ENCODE measurements at regions not wholly inside any gene's neighbourhood (a gene's known extent, or its start where the extent isn't known, plus 50 kb on each side); places are given as distances from the start of the nearest gene placed in this dataset.

DNA sequence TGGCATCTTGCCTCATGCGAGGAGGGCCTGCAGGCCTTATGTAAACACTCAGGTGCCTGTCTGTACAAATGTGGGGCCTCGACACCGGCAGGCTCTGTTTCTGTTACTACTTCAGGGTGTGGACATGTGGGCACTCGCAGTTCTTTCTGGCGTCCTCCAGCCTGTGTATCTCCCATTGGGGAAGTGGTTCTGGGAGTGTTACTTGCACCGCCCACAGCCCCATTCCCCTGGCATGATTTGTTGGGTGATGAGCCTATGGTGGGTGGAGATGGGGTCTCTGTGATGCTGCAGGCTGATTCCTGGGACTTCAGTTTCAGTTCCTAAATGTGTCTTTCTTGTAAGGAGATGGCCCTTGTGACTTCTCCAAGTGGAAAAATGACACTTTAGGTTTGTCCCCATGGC lies 82.1 kb upstream of the PITX1 start:
- Histone ChIP-seq H3K27ac (ENCODE audit: low read length) (no peak overlapping the region), H3K79me2 (ENCODE audit: low read length) (no peaks in the 10 kb centered on the region), H4K20me1 (ENCODE audit: insufficient read depth, low read length) (no peaks in the 10 kb centered on the region), H3K9ac (ENCODE audit: low read length) (no peak overlapping the region), H3K4me2 (ENCODE audit: low read length) (no peak overlapping the region), H3K4me3 (ENCODE audit: low read length) (no peak overlapping the region), H3K27me3 (ENCODE audit: low read depth, low read length) (no peaks in the 10 kb centered on the region), H3K36me3 (replicated peaks; ENCODE audit: low read depth, low read length) (no peaks in the 10 kb centered on the region), H3K9me3 (ENCODE audit: insufficient read depth, low read length) (no peaks in the 10 kb centered on the region), H2AFZ (ENCODE audit: low read depth, low read length) (no peak overlapping the region), H3K4me1 (ENCODE audit: low read length) (peaks cover 7% of the 10 kb centered on the region)
- no peak for TF ChIP-seq EZH2phosphoT487 (IDR thresholded peaks at IDR 0.05; ENCODE audit: low read depth)
- TF ChIP-seq, protein P1, sequence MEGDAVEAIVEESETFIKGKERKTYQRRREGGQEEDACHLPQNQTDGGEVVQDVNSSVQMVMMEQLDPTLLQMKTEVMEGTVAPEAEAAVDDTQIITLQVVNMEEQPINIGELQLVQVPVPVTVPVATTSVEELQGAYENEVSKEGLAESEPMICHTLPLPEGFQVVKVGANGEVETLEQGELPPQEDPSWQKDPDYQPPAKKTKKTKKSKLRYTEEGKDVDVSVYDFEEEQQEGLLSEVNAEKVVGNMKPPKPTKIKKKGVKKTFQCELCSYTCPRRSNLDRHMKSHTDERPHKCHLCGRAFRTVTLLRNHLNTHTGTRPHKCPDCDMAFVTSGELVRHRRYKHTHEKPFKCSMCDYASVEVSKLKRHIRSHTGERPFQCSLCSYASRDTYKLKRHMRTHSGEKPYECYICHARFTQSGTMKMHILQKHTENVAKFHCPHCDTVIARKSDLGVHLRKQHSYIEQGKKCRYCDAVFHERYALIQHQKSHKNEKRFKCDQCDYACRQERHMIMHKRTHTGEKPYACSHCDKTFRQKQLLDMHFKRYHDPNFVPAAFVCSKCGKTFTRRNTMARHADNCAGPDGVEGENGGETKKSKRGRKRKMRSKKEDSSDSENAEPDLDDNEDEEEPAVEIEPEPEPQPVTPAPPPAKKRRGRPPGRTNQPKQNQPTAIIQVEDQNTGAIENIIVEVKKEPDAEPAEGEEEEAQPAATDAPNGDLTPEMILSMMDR (IDR thresholded peaks at IDR 0.05; ENCODE audit: low read depth, low read length), result no peak

GRCh38 chr5:135115591-135115990 lies 81.6 kb upstream of the PITX1 start:
- H2AFZ ChIP-seq (ENCODE audit: low read depth, low read length), result no peak overlapping the region
- TF ChIP-seq, protein P1 (IDR thresholded peaks at IDR 0.05; ENCODE audit: low read depth, low read length), result no peak
- no peak for TF ChIP-seq EZH2phosphoT487 (IDR thresholded peaks at IDR 0.05; ENCODE audit: low read depth)
- no peak overlapping the region for H3K9ac ChIP-seq (ENCODE audit: low read length)
- H3K79me2 ChIP-seq (ENCODE audit: low read length), result no peaks in the 10 kb centered on the region
- H3K4me1 ChIP-seq (ENCODE audit: low read length), result peaks cover 7% of the 10 kb centered on the region
- no peak overlapping the region for H3K4me2 ChIP-seq (ENCODE audit: low read length)
- H3K36me3 ChIP-seq (replicated peaks; ENCODE audit: low read depth, low read length), result no peaks in the 10 kb centered on the region
- H4K20me1 ChIP-seq (ENCODE audit: insufficient read depth, low read length), result no peaks in the 10 kb centered on the region
- H3K27me3 ChIP-seq (ENCODE audit: low read depth, low read length), result no peaks in the 10 kb centered on the region
- no peaks in the 10 kb centered on the region for H3K9me3 ChIP-seq (ENCODE audit: insufficient read depth, low read length)
- H3K4me3 ChIP-seq (ENCODE audit: low read length), result no peak overlapping the region
- H3K27ac ChIP-seq (ENCODE audit: low read length), result no peak overlapping the region

DNA sequence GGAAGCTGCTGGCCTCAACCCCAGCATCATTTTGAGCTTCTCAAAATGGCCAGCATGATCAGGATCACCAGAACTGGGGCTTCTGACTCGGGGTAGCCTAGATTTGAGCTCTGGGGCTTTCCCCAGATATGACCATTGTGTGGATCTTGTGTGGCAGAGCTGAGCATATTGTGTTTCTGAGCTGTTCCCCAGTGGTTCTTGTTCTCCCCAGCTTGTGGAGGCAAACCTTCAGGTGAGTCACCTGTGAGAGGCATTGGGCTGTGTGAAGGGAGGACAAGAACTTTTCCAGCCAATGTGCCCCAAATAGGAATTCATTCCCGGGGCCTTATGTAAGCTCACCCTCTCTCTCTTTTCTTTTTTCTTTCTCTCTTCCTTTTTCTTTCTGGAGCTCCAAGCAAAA lies 80.7 kb upstream of the PITX1 start:
- no peaks in the 10 kb centered on the region for H3K27me3 ChIP-seq (ENCODE audit: low read depth, low read length)
- TF ChIP-seq, protein P1 (IDR thresholded peaks at IDR 0.05; ENCODE audit: low read depth, low read length), result no peak
- no peak for TF ChIP-seq EZH2phosphoT487 (IDR thresholded peaks at IDR 0.05; ENCODE audit: low read depth)
- no peaks in the 10 kb centered on the region for H3K36me3 ChIP-seq (replicated peaks; ENCODE audit: low read depth, low read length)
- H3K27ac ChIP-seq (ENCODE audit: low read length), result no peak overlapping the region
- no peak overlapping the region for H3K4me2 ChIP-seq (ENCODE audit: low read length)
- H3K79me2 ChIP-seq (ENCODE audit: low read length), result no peaks in the 10 kb centered on the region
- H3K4me1 ChIP-seq (ENCODE audit: low read length), result peaks cover 7% of the 10 kb centered on the region
- no peak overlapping the region for H3K9ac ChIP-seq (ENCODE audit: low read length)
- no peaks in the 10 kb centered on the region for H4K20me1 ChIP-seq (ENCODE audit: insufficient read depth, low read length)
- no peak overlapping the region for H3K4me3 ChIP-seq (ENCODE audit: low read length)
- H2AFZ ChIP-seq (ENCODE audit: low read depth, low read length), result no peak overlapping the region
- H3K9me3 ChIP-seq (ENCODE audit: insufficient read depth, low read length), result no peaks in the 10 kb centered on the region

- no peaks in the 10 kb centered on the region for H3K27me3 ChIP-seq (ENCODE audit: low read depth, low read length)
- H3K4me3 ChIP-seq (ENCODE audit: low read length), result no peak overlapping the region
- no peak for TF ChIP-seq EZH2phosphoT487 (IDR thresholded peaks at IDR 0.05; ENCODE audit: low read depth)
- TF ChIP-seq, protein P1 (IDR thresholded peaks at IDR 0.05; ENCODE audit: low read depth, low read length), result no peak
- peaks cover 7% of the 10 kb centered on the region for H3K4me1 ChIP-seq (ENCODE audit: low read length)
- no peaks in the 10 kb centered on the region for H3K9me3 ChIP-seq (ENCODE audit: insufficient read depth, low read length)
- H3K9ac ChIP-seq (ENCODE audit: low read length), result no peak overlapping the region
- H3K36me3 ChIP-seq (replicated peaks; ENCODE audit: low read depth, low read length), result no peaks in the 10 kb centered on the region
- H3K4me2 ChIP-seq (ENCODE audit: low read length), result no peak overlapping the region
- no peaks in the 10 kb centered on the region for H4K20me1 ChIP-seq (ENCODE audit: insufficient read depth, low read length)
- no peak overlapping the region for H3K27ac ChIP-seq (ENCODE audit: low read length)
- no peaks in the 10 kb centered on the region for H3K79me2 ChIP-seq (ENCODE audit: low read length)
- no peak overlapping the region for H2AFZ ChIP-seq (ENCODE audit: low read depth, low read length)
These were observed 78.1 kb upstream of the PITX1 start for GRCh38 chr5:135112008-135112725.

Data from OCI-LY3 (cell line).